MM.1S (cell line): ENCODE measurements at regions not wholly inside any gene's neighbourhood (a gene's known extent, or its start where the extent isn't known, plus 50 kb on each side); places are given as distances from the start of the nearest gene placed in this dataset.

Experiments used
- DNase-seq: peaks from one replicate; pipeline ENCODE4 v3.0.0-alpha.2; 2015
- H2AFZ ChIP-seq: fragments of 300-600 bp; sonication (generic); 2 replicates; pipeline ENCODE4 v1.6.0; 2016; ENCODE audit warnings: antibody characterized with exemption, low read length
- H3F3A ChIP-seq: fragments of 300-600 bp; sonication (generic); 2 replicates; pipeline ENCODE4 v1.6.1; 2016; ENCODE audit warnings: mild to moderate bottlenecking, antibody characterized with exemption, low read length, moderate library complexity, mixed read lengths; ENCODE audit not compliant: insufficient read depth
- H3K27ac ChIP-seq: fragments of 300-600 bp; sonication (generic); 2 replicates; pipeline ENCODE4 v1.5.1; 2016; ENCODE audit warnings: mild to moderate bottlenecking, low read length
- H3K27me3 ChIP-seq: fragments of 300-600 bp; sonication (generic); replicated peaks from 2 replicates; pipeline ENCODE4 v1.6.0; 2016; ENCODE audit warnings: low read length; ENCODE audit not compliant: insufficient read depth
- H3K36me3 ChIP-seq: fragments of 300-600 bp; sonication (generic); replicated peaks from 2 replicates; pipeline ENCODE4 v1.6.1; 2016; ENCODE audit warnings: mild to moderate bottlenecking, low read length, mixed read lengths; ENCODE audit not compliant: insufficient read depth
- H3K4me1 ChIP-seq: fragments of 300-600 bp; sonication (generic); 2 replicates; pipeline ENCODE4 v1.6.1; 2016; ENCODE audit warnings: low read length, mixed read lengths
- H3K4me2 ChIP-seq: fragments of 300-600 bp; sonication (generic); 2 replicates; pipeline ENCODE4 v1.6.0; 2016; ENCODE audit warnings: low read depth, low read length
- H3K4me3 ChIP-seq: fragments of 300-600 bp; sonication (generic); 2 replicates; pipeline ENCODE4 v1.5.1; 2016; ENCODE audit warnings: low read length, mixed read lengths
- H3K79me2 ChIP-seq: fragments of 300-600 bp; sonication (generic); 2 replicates; pipeline ENCODE4 v1.6.1; 2016; ENCODE audit warnings: mixed run types, low read length, mixed read lengths
- H3K9ac ChIP-seq: fragments of 300-600 bp; sonication (generic); 2 replicates; pipeline ENCODE4 v1.6.1; 2016; ENCODE audit warnings: low read length, mixed read lengths
- H3K9me2 ChIP-seq: fragments of 300-600 bp; sonication (generic); replicated peaks from 2 replicates; pipeline ENCODE4 v1.6.1; 2016; ENCODE audit warnings: mild to moderate bottlenecking, low read length, mixed read lengths; ENCODE audit not compliant: insufficient read depth
- H3K9me3 ChIP-seq: fragments of 300-600 bp; sonication (generic); replicated peaks from 2 replicates; pipeline ENCODE4 v1.6.1; 2016; ENCODE audit warnings: mild to moderate bottlenecking, low read length, mixed read lengths; ENCODE audit not compliant: insufficient read depth
- H4K20me1 ChIP-seq: fragments of 300-600 bp; sonication (generic); 2 replicates; pipeline ENCODE4 v1.6.1; 2016; ENCODE audit warnings: mild to moderate bottlenecking, low read length, moderate library complexity, mixed read lengths; ENCODE audit not compliant: insufficient read depth
- CTCF ChIP-seq: fragments of 300-600 bp; sonication (generic); IDR thresholded peaks from 2 replicates; pipeline ENCODE4 v1.5.1; 2016; ENCODE audit warnings: antibody characterized with exemption, low read length, mixed read lengths
- EZH2 ChIP-seq: fragments of 300-600 bp; sonication (generic); optimal IDR thresholded peaks from 2 replicates; pipeline ENCODE3; 2017; ENCODE audit warnings: low read depth, mild to moderate bottlenecking, antibody characterized with exemption, low read length, mixed read lengths
- EZH2phosphoT487 ChIP-seq: fragments of 300-600 bp; sonication (generic); IDR thresholded peaks from 2 replicates; pipeline ENCODE4 v1.6.1; 2018; ENCODE audit warnings: antibody characterized with exemption, low read length

GRCh38 chr14:97730706-97731105 lies 933.5 kb downstream of the VRK1 start:
- Histone ChIP-seq H3K4me3 (no peak overlapping the region), H3F3A (no peaks in the 10 kb centered on the region), H3K9me2 (no peaks in the 10 kb centered on the region), H2AFZ (no peak overlapping the region), H4K20me1 (no peaks in the 10 kb centered on the region), H3K9ac (no peak overlapping the region), H3K9me3 (no peaks in the 10 kb centered on the region), H3K4me2 (no peak overlapping the region), H3K79me2 (no peaks in the 10 kb centered on the region), H3K4me1 (no peaks in the 10 kb centered on the region), H3K36me3 (no peaks in the 10 kb centered on the region), H3K27me3 (no peaks in the 10 kb centered on the region), H3K27ac (no peak overlapping the region)
- TF ChIP-seq EZH2phosphoT487: no peak
- TF ChIP-seq EZH2: no peak
- no peak for TF ChIP-seq CTCF
- no peak for DNase-seq

- Histone ChIP-seq H3K27me3 (no peaks in the 10 kb centered on the region), H3F3A (no peaks in the 10 kb centered on the region), H3K4me2 (no peak overlapping the region), H3K4me1 (no peaks in the 10 kb centered on the region), H2AFZ (no peak overlapping the region), H4K20me1 (no peaks in the 10 kb centered on the region), H3K27ac (no peak overlapping the region), H3K79me2 (no peaks in the 10 kb centered on the region), H3K36me3 (no peaks in the 10 kb centered on the region), H3K9me3 (no peaks in the 10 kb centered on the region), H3K9ac (no peak overlapping the region), H3K9me2 (no peaks in the 10 kb centered on the region), H3K4me3 (no peak overlapping the region)
- TF ChIP-seq EZH2phosphoT487 (no peak), CTCF (no peak), EZH2 (no peak)
- no peak for DNase-seq
Observed at GRCh38 chr14:97731800-97732199, 934.6 kb downstream of the VRK1 start.

- no peak for TF ChIP-seq EZH2
- no peak for TF ChIP-seq EZH2phosphoT487
- no peak for TF ChIP-seq CTCF
- no peaks in the 10 kb centered on the region for H3K79me2 ChIP-seq
- H3K4me2 ChIP-seq: no peak overlapping the region
- no peaks in the 10 kb centered on the region for H3K4me1 ChIP-seq
- no peaks in the 10 kb centered on the region for H3K9me3 ChIP-seq
- no peaks in the 10 kb centered on the region for H3K36me3 ChIP-seq
- H2AFZ ChIP-seq: no peak overlapping the region
- no peaks in the 10 kb centered on the region for H4K20me1 ChIP-seq
- no peak overlapping the region for H3K9ac ChIP-seq
- H3K9me2 ChIP-seq: no peaks in the 10 kb centered on the region
- no peak for DNase-seq
- H3F3A ChIP-seq: no peaks in the 10 kb centered on the region
- H3K27me3 ChIP-seq: no peaks in the 10 kb centered on the region
- H3K27ac ChIP-seq: no peak overlapping the region
- no peak overlapping the region for H3K4me3 ChIP-seq
Observed at GRCh38 chr14:97747316-97747715, 950.1 kb downstream of the VRK1 start.
